Activated CD8-positive, alpha-beta T cell treated with anti-CD3 and anti-CD28 coated beads, Interleukin-2, amount 10 ng/mL, durations not matched to agents 7 days and 5 days (primary cell): ENCODE measurements at regions not wholly inside any gene's neighbourhood (a gene's known extent, or its start where the extent isn't known, plus 50 kb on each side); places are given as distances from the start of the nearest gene placed in this dataset.

ENCODE experiments used
- ATAC-seq: fragments of 150-1000 bp; cut with Tn5 transposase; one replicate; pipeline ENCODE4 v1.10.0; 2021; ENCODE audit warnings: moderate library complexity
- CTCF ChIA-PET: fragments of 350-600 bp; sonication (Branson Sonifier 250); formaldehyde crosslinking; loops from one replicate; lab custom pipeline; 2021; ENCODE audit warnings: antibody characterized with exemption; lab: Charles Lee
- POLR2A ChIA-PET: fragments of 350-600 bp; sonication (Branson Sonifier 250); formaldehyde crosslinking; loops from one replicate; lab custom pipeline; 2021; ENCODE audit warnings: antibody characterized with exemption; lab: Charles Lee
- DNase-seq: peaks from one replicate; pipeline ENCODE4 v3.0.0-alpha.2; 2020
- H3K27ac Mint-ChIP-seq: one replicate; pipeline ENCODE4 v1.8.0; 2021; ENCODE audit warnings: mild to moderate bottlenecking, mixed read lengths
- H3K27me3 Mint-ChIP-seq: one replicate; pipeline ENCODE4 v1.8.0; 2021; ENCODE audit warnings: low read depth, mixed read lengths
- H3K36me3 Mint-ChIP-seq: one replicate; pipeline ENCODE4 v1.8.0; 2021; ENCODE audit warnings: low read depth, mixed read lengths
- H3K4me1 Mint-ChIP-seq: one replicate; pipeline ENCODE4 v1.8.0; 2021; ENCODE audit warnings: low read depth, mixed read lengths
- H3K4me3 Mint-ChIP-seq: one replicate; pipeline ENCODE4 v1.8.0; 2021; ENCODE audit warnings: mild to moderate bottlenecking, mixed read lengths
- H3K9me3 Mint-ChIP-seq: one replicate; pipeline ENCODE4 v1.8.0; 2022; ENCODE audit warnings: mixed read lengths; ENCODE audit not compliant: insufficient read depth

- CTCF ChIA-PET: no interaction called here
- Mint-ChIP-seq H3K4me1 (no peaks in the 10 kb centered on the region), H3K27ac (no peak overlapping the region), H3K4me3 (no peak overlapping the region), H3K9me3 (no peaks in the 10 kb centered on the region), H3K36me3 (no peaks in the 10 kb centered on the region), H3K27me3 (peaks cover 2% of the 10 kb centered on the region)
- ATAC-seq (no peak), DNase-seq (no peak)
- POLR2A ChIA-PET: no interaction called here
Observed at GRCh38 chr2:67854103-67854743, 208.6 kb downstream of the C1D start.

- H3K4me3 Mint-ChIP-seq: no peak overlapping the region
- H3K27ac Mint-ChIP-seq: no peak overlapping the region
- POLR2A ChIA-PET: no interaction called here
- ATAC-seq (no peak), DNase-seq (no peak)
- H3K9me3 Mint-ChIP-seq: no peaks in the 10 kb centered on the region
- H3K27me3 Mint-ChIP-seq: peaks cover 2% of the 10 kb centered on the region
- CTCF ChIA-PET: no interaction called here
- no peaks in the 10 kb centered on the region for H3K36me3 Mint-ChIP-seq
- no peaks in the 10 kb centered on the region for H3K4me1 Mint-ChIP-seq
Observed at GRCh38 chr2:67854798-67855197, 208.0 kb downstream of the C1D start.

- no peaks in the 10 kb centered on the region for H3K36me3 Mint-ChIP-seq
- H3K27ac Mint-ChIP-seq: no peak overlapping the region
- no peak for DNase-seq
- no peaks in the 10 kb centered on the region for H3K27me3 Mint-ChIP-seq
- H3K4me1 Mint-ChIP-seq: no peaks in the 10 kb centered on the region
- CTCF ChIA-PET: no interaction called here
- ATAC-seq: no peak
- H3K4me3 Mint-ChIP-seq: no peak overlapping the region
- POLR2A ChIA-PET: no interaction called here
- H3K9me3 Mint-ChIP-seq: no peaks in the 10 kb centered on the region
Observed at GRCh38 chr2:67856866-67857265, 205.9 kb downstream of the C1D start.

GRCh38 chr2:67857836-67858235 lies 205.0 kb downstream of the C1D start:
- no peaks in the 10 kb centered on the region for H3K9me3 Mint-ChIP-seq
- DNase-seq (no peak), ATAC-seq (no peak)
- POLR2A ChIA-PET: no interaction called here
- H3K36me3 Mint-ChIP-seq: no peaks in the 10 kb centered on the region
- no peaks in the 10 kb centered on the region for H3K27me3 Mint-ChIP-seq
- CTCF ChIA-PET: interaction anchor here (0.9 kb wide), 1 partner anchor 823 kb away, joined by 3 read pairs; no protein-coding TSS in a partner anchor
- no peak overlapping the region for H3K4me3 Mint-ChIP-seq
- no peak overlapping the region for H3K27ac Mint-ChIP-seq
- no peaks in the 10 kb centered on the region for H3K4me1 Mint-ChIP-seq

GRCh38 chr2:67858886-67859285 lies 203.9 kb downstream of the C1D start:
- H3K36me3 Mint-ChIP-seq: no peaks in the 10 kb centered on the region
- no peak for ATAC-seq
- H3K4me1 Mint-ChIP-seq: no peaks in the 10 kb centered on the region
- no peak overlapping the region for H3K4me3 Mint-ChIP-seq
- no peak overlapping the region for H3K27ac Mint-ChIP-seq
- ChIA-PET CTCF (no interaction called here), POLR2A (no interaction called here)
- H3K27me3 Mint-ChIP-seq: no peaks in the 10 kb centered on the region
- no peaks in the 10 kb centered on the region for H3K9me3 Mint-ChIP-seq
- no peak for DNase-seq

GRCh38 chr2:67865917-67866316 lies 196.9 kb downstream of the C1D start:
- ChIA-PET POLR2A (no interaction called here), CTCF (interaction anchor here (1.7 kb wide), 1 partner anchor 20 kb away, joined by 5 read pairs; no protein-coding TSS in a partner anchor)
- H3K4me1 Mint-ChIP-seq: no peaks in the 10 kb centered on the region
- H3K27me3 Mint-ChIP-seq: peaks cover 8% of the 10 kb centered on the region
- no peak overlapping the region for H3K4me3 Mint-ChIP-seq
- no peaks in the 10 kb centered on the region for H3K9me3 Mint-ChIP-seq
- ATAC-seq (no peak), DNase-seq (no peak)
- no peak overlapping the region for H3K27ac Mint-ChIP-seq
- no peaks in the 10 kb centered on the region for H3K36me3 Mint-ChIP-seq

- DNase-seq: no peak
- no peak for ATAC-seq
- Mint-ChIP-seq H3K27me3 (peaks cover 10% of the 10 kb centered on the region), H3K4me1 (no peaks in the 10 kb centered on the region), H3K9me3 (no peaks in the 10 kb centered on the region), H3K4me3 (no peak overlapping the region), H3K27ac (no peak overlapping the region), H3K36me3 (no peaks in the 10 kb centered on the region)
- ChIA-PET CTCF (no interaction called here), POLR2A (no interaction called here)
Observed at GRCh38 chr2:67867735-67868134, 195.1 kb downstream of the C1D start.

GRCh38 chr2:67871686-67872412 lies 191.0 kb downstream of the C1D start:
- H3K9me3 Mint-ChIP-seq: no peaks in the 10 kb centered on the region
- DNase-seq (no peak), ATAC-seq (no peak)
- POLR2A ChIA-PET: no interaction called here
- CTCF ChIA-PET: no interaction called here
- no peaks in the 10 kb centered on the region for H3K36me3 Mint-ChIP-seq
- H3K27ac Mint-ChIP-seq: no peak overlapping the region
- H3K4me3 Mint-ChIP-seq: no peak overlapping the region
- no peaks in the 10 kb centered on the region for H3K4me1 Mint-ChIP-seq
- peaks cover 10% of the 10 kb centered on the region for H3K27me3 Mint-ChIP-seq

GRCh38 chr2:67872481-67872880 lies 190.3 kb downstream of the C1D start:
- H3K4me1 Mint-ChIP-seq: no peaks in the 10 kb centered on the region
- no peak for ATAC-seq
- no peak overlapping the region for H3K27ac Mint-ChIP-seq
- POLR2A ChIA-PET: no interaction called here
- H3K9me3 Mint-ChIP-seq: no peaks in the 10 kb centered on the region
- peaks cover 8% of the 10 kb centered on the region for H3K27me3 Mint-ChIP-seq
- H3K4me3 Mint-ChIP-seq: no peak overlapping the region
- DNase-seq: no peak
- H3K36me3 Mint-ChIP-seq: no peaks in the 10 kb centered on the region
- CTCF ChIA-PET: no interaction called here

- no peaks in the 10 kb centered on the region for H3K9me3 Mint-ChIP-seq
- H3K4me3 Mint-ChIP-seq: no peak overlapping the region
- ChIA-PET POLR2A (no interaction called here), CTCF (no interaction called here)
- peaks cover 5% of the 10 kb centered on the region for H3K27me3 Mint-ChIP-seq
- no peaks in the 10 kb centered on the region for H3K36me3 Mint-ChIP-seq
- ATAC-seq (no peak), DNase-seq (no peak)
- no peaks in the 10 kb centered on the region for H3K4me1 Mint-ChIP-seq
- no peak overlapping the region for H3K27ac Mint-ChIP-seq
Observed at GRCh38 chr2:67873916-67874315, 188.9 kb downstream of the C1D start.

- Mint-ChIP-seq H3K4me1 (no peaks in the 10 kb centered on the region), H3K27ac (no peak overlapping the region), H3K9me3 (no peaks in the 10 kb centered on the region), H3K36me3 (no peaks in the 10 kb centered on the region), H3K27me3 (peaks cover 1% of the 10 kb centered on the region), H3K4me3 (no peak overlapping the region)
- ATAC-seq: no peak
- ChIA-PET CTCF (no interaction called here), POLR2A (no interaction called here)
- DNase-seq: no peak
Observed at GRCh38 chr2:67876176-67876575, 186.6 kb downstream of the C1D start.

- Mint-ChIP-seq H3K36me3 (no peaks in the 10 kb centered on the region), H3K9me3 (no peaks in the 10 kb centered on the region), H3K27ac (no peak overlapping the region), H3K4me1 (no peaks in the 10 kb centered on the region), H3K27me3 (peaks cover 2% of the 10 kb centered on the region), H3K4me3 (no peak overlapping the region)
- DNase-seq (no peak), ATAC-seq (no peak)
- ChIA-PET POLR2A (no interaction called here), CTCF (no interaction called here)
Observed at GRCh38 chr2:67877301-67877700, 185.5 kb downstream of the C1D start.
